ENCODE measurements at regions not wholly inside any gene's neighbourhood (a gene's known extent, or its start where the extent isn't known, plus 50 kb on each side); places are given as distances from the start of the nearest gene placed in this dataset.

GRCh38 chr2:180670302-180671003 is 310.0 kb upstream of the UBE2E3 start:
- H3K27me3 ChIP-seq (ENCODE audit: control insufficient read depth in 2 of 2, insufficient read depth in 2 of 2, low read length in 2 of 2) = no peaks in the 10 kb centered on the region
- no peaks in the 10 kb centered on the region for H3K36me3 ChIP-seq (ENCODE audit: control insufficient read depth in 2 of 2, insufficient read depth in 2 of 2, low read length in 2 of 2)

DNA sequence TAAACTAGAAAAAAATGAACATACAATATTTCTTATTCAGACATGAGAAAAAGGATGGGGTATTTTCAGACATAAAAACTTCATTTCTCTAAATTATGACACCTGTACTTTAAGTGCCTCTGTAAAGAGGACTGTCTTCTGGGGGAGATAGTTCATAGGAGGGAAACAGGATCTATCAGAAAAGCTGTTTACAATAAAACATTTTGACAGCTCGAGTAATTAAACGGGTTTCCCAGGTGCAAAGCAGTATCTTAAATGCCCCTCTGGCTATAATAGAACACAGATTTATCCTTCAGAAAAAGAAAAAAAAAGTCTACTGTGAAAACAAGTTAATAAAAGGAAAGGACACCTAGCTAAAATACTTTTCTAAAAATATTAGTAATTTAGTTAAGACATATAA is 311.4 kb upstream of the UBE2E3 start:
- H3K9ac ChIP-seq (ENCODE audit: low read depth in 1 of 2, low read length in 2 of 2) = no peak overlapping the region
- H3K27ac ChIP-seq (ENCODE audit: low read depth in 2 of 2, low read length in 2 of 2) = no peak overlapping the region
- H3K9me3 ChIP-seq (ENCODE audit: control insufficient read depth in 2 of 2, low read length in 2 of 2) = no peaks in the 10 kb centered on the region
- H3K27me3 ChIP-seq (ENCODE audit: control insufficient read depth in 2 of 2, insufficient read depth in 2 of 2, low read length in 2 of 2) = no peaks in the 10 kb centered on the region
- H3K4me3 ChIP-seq (ENCODE audit: low read length in 2 of 2) = no peak overlapping the region
- no peaks in the 10 kb centered on the region for H3K36me3 ChIP-seq (ENCODE audit: control insufficient read depth in 2 of 2, insufficient read depth in 2 of 2, low read length in 2 of 2)
- no peaks in the 10 kb centered on the region for H3K4me1 ChIP-seq (ENCODE audit: control insufficient read depth in 2 of 2, insufficient read depth in 2 of 2, low read length in 2 of 2)

More at GRCh38 chr2:180670302-180671003, 310.0 kb upstream of the UBE2E3 start:
- H3K9me3 ChIP-seq (ENCODE audit: control insufficient read depth in 2 of 2, low read length in 2 of 2) = no peaks in the 10 kb centered on the region
- no peak overlapping the region for H3K9ac ChIP-seq (ENCODE audit: low read depth in 1 of 2, low read length in 2 of 2)
- H3K4me1 ChIP-seq (ENCODE audit: control insufficient read depth in 2 of 2, insufficient read depth in 2 of 2, low read length in 2 of 2) = no peaks in the 10 kb centered on the region
- H3K27ac ChIP-seq (ENCODE audit: low read depth in 2 of 2, low read length in 2 of 2) = no peak overlapping the region
- H3K4me3 ChIP-seq (ENCODE audit: low read length in 2 of 2) = no peak overlapping the region

- Histone ChIP-seq H3K9me3 (ENCODE audit: control insufficient read depth in 2 of 2, low read length in 2 of 2) (no peaks in the 10 kb centered on the region), H3K36me3 (ENCODE audit: control insufficient read depth in 2 of 2, insufficient read depth in 2 of 2, low read length in 2 of 2) (no peaks in the 10 kb centered on the region), H3K4me1 (ENCODE audit: control insufficient read depth in 2 of 2, insufficient read depth in 2 of 2, low read length in 2 of 2) (no peaks in the 10 kb centered on the region), H3K9ac (ENCODE audit: low read depth in 1 of 2, low read length in 2 of 2) (no peak overlapping the region), H3K27ac (ENCODE audit: low read depth in 2 of 2, low read length in 2 of 2) (no peak overlapping the region), H3K4me3 (ENCODE audit: low read length in 2 of 2) (no peak overlapping the region), H3K27me3 (ENCODE audit: control insufficient read depth in 2 of 2, insufficient read depth in 2 of 2, low read length in 2 of 2) (no peaks in the 10 kb centered on the region)
These were observed 315.9 kb upstream of the UBE2E3 start for GRCh38 chr2:180664507-180664906.

GRCh38 chr2:180662941-180663471 is 317.4 kb upstream of the UBE2E3 start:
- Histone ChIP-seq H3K4me3 (ENCODE audit: low read length in 2 of 2) (no peak overlapping the region), H3K36me3 (ENCODE audit: control insufficient read depth in 2 of 2, insufficient read depth in 2 of 2, low read length in 2 of 2) (no peaks in the 10 kb centered on the region), H3K27ac (ENCODE audit: low read depth in 2 of 2, low read length in 2 of 2) (no peak overlapping the region), H3K9me3 (ENCODE audit: control insufficient read depth in 2 of 2, low read length in 2 of 2) (no peaks in the 10 kb centered on the region), H3K27me3 (ENCODE audit: control insufficient read depth in 2 of 2, insufficient read depth in 2 of 2, low read length in 2 of 2) (no peaks in the 10 kb centered on the region), H3K9ac (ENCODE audit: low read depth in 1 of 2, low read length in 2 of 2) (no peak overlapping the region), H3K4me1 (ENCODE audit: control insufficient read depth in 2 of 2, insufficient read depth in 2 of 2, low read length in 2 of 2) (no peaks in the 10 kb centered on the region)

DNA sequence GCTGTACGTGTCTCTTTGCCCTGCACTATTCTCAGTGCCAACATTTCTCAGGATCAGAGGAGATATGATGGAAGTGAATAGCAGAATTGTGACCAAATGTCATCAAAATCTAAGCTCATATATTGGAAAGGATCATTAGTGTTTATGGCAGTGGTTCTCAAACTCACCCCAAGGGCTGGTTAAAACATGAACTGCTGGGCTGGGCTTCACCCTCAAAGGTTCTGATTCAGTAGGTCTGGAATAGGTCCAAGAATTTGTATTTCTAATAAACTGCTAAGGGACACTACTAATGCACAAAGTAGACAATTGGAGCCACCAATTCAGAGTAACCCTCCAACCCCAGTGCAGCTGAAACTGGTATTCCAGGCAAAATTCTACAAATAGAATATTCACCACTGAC is 317.9 kb upstream of the UBE2E3 start:
- Histone ChIP-seq H3K4me1 (ENCODE audit: control insufficient read depth in 2 of 2, insufficient read depth in 2 of 2, low read length in 2 of 2) (no peaks in the 10 kb centered on the region), H3K27ac (ENCODE audit: low read depth in 2 of 2, low read length in 2 of 2) (no peak overlapping the region), H3K9me3 (ENCODE audit: control insufficient read depth in 2 of 2, low read length in 2 of 2) (no peaks in the 10 kb centered on the region), H3K36me3 (ENCODE audit: control insufficient read depth in 2 of 2, insufficient read depth in 2 of 2, low read length in 2 of 2) (no peaks in the 10 kb centered on the region), H3K27me3 (ENCODE audit: control insufficient read depth in 2 of 2, insufficient read depth in 2 of 2, low read length in 2 of 2) (no peaks in the 10 kb centered on the region), H3K4me3 (ENCODE audit: low read length in 2 of 2) (no peak overlapping the region), H3K9ac (ENCODE audit: low read depth in 1 of 2, low read length in 2 of 2) (no peak overlapping the region)

GRCh38 chr2:180661686-180662030 is 318.7 kb upstream of the UBE2E3 start:
- H3K36me3 ChIP-seq (ENCODE audit: control insufficient read depth in 2 of 2, insufficient read depth in 2 of 2, low read length in 2 of 2) = no peaks in the 10 kb centered on the region
- no peaks in the 10 kb centered on the region for H3K9me3 ChIP-seq (ENCODE audit: control insufficient read depth in 2 of 2, low read length in 2 of 2)
- no peaks in the 10 kb centered on the region for H3K4me1 ChIP-seq (ENCODE audit: control insufficient read depth in 2 of 2, insufficient read depth in 2 of 2, low read length in 2 of 2)

GRCh38 chr2:180660881-180661685 is 319.3 kb upstream of the UBE2E3 start:
- no peak overlapping the region for H3K4me3 ChIP-seq (ENCODE audit: low read length in 2 of 2)
- H3K27me3 ChIP-seq (ENCODE audit: control insufficient read depth in 2 of 2, insufficient read depth in 2 of 2, low read length in 2 of 2) = no peaks in the 10 kb centered on the region
- H3K27ac ChIP-seq (ENCODE audit: low read depth in 2 of 2, low read length in 2 of 2) = no peak overlapping the region
- no peaks in the 10 kb centered on the region for H3K9me3 ChIP-seq (ENCODE audit: control insufficient read depth in 2 of 2, low read length in 2 of 2)
- no peak overlapping the region for H3K9ac ChIP-seq (ENCODE audit: low read depth in 1 of 2, low read length in 2 of 2)
- no peaks in the 10 kb centered on the region for H3K36me3 ChIP-seq (ENCODE audit: control insufficient read depth in 2 of 2, insufficient read depth in 2 of 2, low read length in 2 of 2)
- H3K4me1 ChIP-seq (ENCODE audit: control insufficient read depth in 2 of 2, insufficient read depth in 2 of 2, low read length in 2 of 2) = no peaks in the 10 kb centered on the region

More at GRCh38 chr2:180661686-180662030, 318.7 kb upstream of the UBE2E3 start:
- Histone ChIP-seq H3K9ac (ENCODE audit: low read depth in 1 of 2, low read length in 2 of 2) (no peak overlapping the region), H3K4me3 (ENCODE audit: low read length in 2 of 2) (no peak overlapping the region), H3K27me3 (ENCODE audit: control insufficient read depth in 2 of 2, insufficient read depth in 2 of 2, low read length in 2 of 2) (no peaks in the 10 kb centered on the region), H3K27ac (ENCODE audit: low read depth in 2 of 2, low read length in 2 of 2) (no peak overlapping the region)

DNA sequence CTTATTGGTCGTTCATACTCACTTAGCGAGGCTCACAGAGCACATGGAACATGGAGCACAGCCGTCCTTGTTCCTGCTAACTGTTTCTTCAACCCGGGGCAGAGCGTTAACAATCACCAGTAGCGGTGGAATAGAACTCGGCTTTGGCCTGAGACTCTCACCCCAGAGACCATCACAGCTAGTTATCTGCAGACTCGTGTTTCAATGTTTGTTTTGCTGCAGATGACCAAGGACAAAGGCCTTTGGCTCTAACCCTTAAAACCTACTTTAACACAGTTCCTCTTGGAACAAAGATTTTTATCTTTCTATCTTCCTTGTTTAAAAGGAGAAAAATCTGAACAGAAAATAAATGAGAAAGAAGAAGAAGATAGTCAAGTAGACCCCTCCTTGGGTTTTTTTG is 320.2 kb upstream of the UBE2E3 start:
- H3K27me3 ChIP-seq (ENCODE audit: control insufficient read depth in 2 of 2, insufficient read depth in 2 of 2, low read length in 2 of 2) = no peaks in the 10 kb centered on the region
- H3K4me3 ChIP-seq (ENCODE audit: low read length in 2 of 2) = no peak overlapping the region
- H3K9me3 ChIP-seq (ENCODE audit: control insufficient read depth in 2 of 2, low read length in 2 of 2) = no peaks in the 10 kb centered on the region
- H3K9ac ChIP-seq (ENCODE audit: low read depth in 1 of 2, low read length in 2 of 2) = no peak overlapping the region
- no peak overlapping the region for H3K27ac ChIP-seq (ENCODE audit: low read depth in 2 of 2, low read length in 2 of 2)
- no peaks in the 10 kb centered on the region for H3K36me3 ChIP-seq (ENCODE audit: control insufficient read depth in 2 of 2, insufficient read depth in 2 of 2, low read length in 2 of 2)
- H3K4me1 ChIP-seq (ENCODE audit: control insufficient read depth in 2 of 2, insufficient read depth in 2 of 2, low read length in 2 of 2) = no peaks in the 10 kb centered on the region

GRCh38 chr2:180657054-180657453 is 323.4 kb upstream of the UBE2E3 start:
- Histone ChIP-seq H3K27ac (ENCODE audit: low read depth in 2 of 2, low read length in 2 of 2) (no peak overlapping the region), H3K9ac (ENCODE audit: low read depth in 1 of 2, low read length in 2 of 2) (no peak overlapping the region), H3K36me3 (ENCODE audit: control insufficient read depth in 2 of 2, insufficient read depth in 2 of 2, low read length in 2 of 2) (no peaks in the 10 kb centered on the region), H3K9me3 (ENCODE audit: control insufficient read depth in 2 of 2, low read length in 2 of 2) (no peaks in the 10 kb centered on the region), H3K4me3 (ENCODE audit: low read length in 2 of 2) (no peak overlapping the region), H3K4me1 (ENCODE audit: control insufficient read depth in 2 of 2, insufficient read depth in 2 of 2, low read length in 2 of 2) (no peaks in the 10 kb centered on the region), H3K27me3 (ENCODE audit: control insufficient read depth in 2 of 2, insufficient read depth in 2 of 2, low read length in 2 of 2) (no peaks in the 10 kb centered on the region)

GRCh38 chr2:180656455-180656847 is 324.0 kb upstream of the UBE2E3 start:
- H3K4me3 ChIP-seq (ENCODE audit: low read length in 2 of 2) = no peak overlapping the region
- H3K9ac ChIP-seq (ENCODE audit: low read depth in 1 of 2, low read length in 2 of 2) = no peak overlapping the region
- H3K27me3 ChIP-seq (ENCODE audit: control insufficient read depth in 2 of 2, insufficient read depth in 2 of 2, low read length in 2 of 2) = no peaks in the 10 kb centered on the region
- no peaks in the 10 kb centered on the region for H3K9me3 ChIP-seq (ENCODE audit: control insufficient read depth in 2 of 2, low read length in 2 of 2)
- no peaks in the 10 kb centered on the region for H3K36me3 ChIP-seq (ENCODE audit: control insufficient read depth in 2 of 2, insufficient read depth in 2 of 2, low read length in 2 of 2)
- no peak overlapping the region for H3K27ac ChIP-seq (ENCODE audit: low read depth in 2 of 2, low read length in 2 of 2)
- no peaks in the 10 kb centered on the region for H3K4me1 ChIP-seq (ENCODE audit: control insufficient read depth in 2 of 2, insufficient read depth in 2 of 2, low read length in 2 of 2)

Data from mucosa of rectum (tissue), 2 donors.